Lower leg skin (tissue), 4 donors: ENCODE measurements at regions not wholly inside any gene's neighbourhood (a gene's known extent, or its start where the extent isn't known, plus 50 kb on each side); places are given as distances from the start of the nearest gene placed in this dataset.

Experiments used
- DNase-seq, 2 donors: peaks; one replicate each; pipeline ENCODE4 v3.0.0-alpha.2; 2019; ENCODE audit warnings: low spot score in 2 of 2
- H3K4me3 ChIP-seq: fragments of 200-600 bp; sonication (generic); 2 replicates; pipeline ENCODE4 v1.5.1; 2017; ENCODE audit warnings: mild to moderate bottlenecking, low read depth; ENCODE audit not compliant: poor library complexity, severe bottlenecking
- CTCF ChIP-seq, 3 donors: fragments of 450-650 bp; IDR thresholded peaks; one replicate each; pipeline ENCODE4 v1.5.1; 2016; ENCODE audit warnings: antibody characterized with exemption in 3 of 3, mild to moderate bottlenecking in 3 of 3, moderate library complexity in 2 of 3
- POLR2A ChIP-seq, 2 donors: fragments of 450-650 bp; IDR thresholded peaks; one replicate each; pipeline ENCODE4 v1.6.1; 2016 to 2017; ENCODE audit warnings: antibody characterized with exemption in 2 of 2, mild to moderate bottlenecking in 1 of 2, moderate library complexity in 1 of 2
- WGBS, 2 donors: methylation state at CpG; one replicate each; pipeline ENCODE4 v1.1.5; 2018; 5-methylcytosine and 5-hydroxymethylcytosine counted together
- intact Hi-C: fragments of 100-400 bp; cut with DNase I; formaldehyde crosslinking; loops from one replicate; pipeline ENCODE4 v1.15.0; 2023; ENCODE audit warnings: low total_unique reads

- 72 to 79% methylated on average over 8 of the region's 8 CpGs for whole genome bisulfite sequencing, 2 donors
- TF ChIP-seq POLR2A (IDR thresholded peaks at IDR 0.05) (no peak), CTCF (IDR thresholded peaks at IDR 0.05) (no peak)
- no peak for DNase-seq
- intact Hi-C loops: no loop called here
- H3K4me3 ChIP-seq: no peak overlapping the region
These were observed 146.0 kb upstream of the ADO start for GRCh38 chr10:62658516-62658915.

- TF ChIP-seq CTCF (IDR thresholded peaks at IDR 0.05) (no peak), POLR2A (IDR thresholded peaks at IDR 0.05) (no peak)
- H3K4me3 ChIP-seq: no peak overlapping the region
- intact Hi-C loops: no loop called here
- WGBS, 2 donors: 76 to 77% methylated on average over 3 of the region's 3 CpGs
- DNase-seq: no peak
These were observed 143.4 kb upstream of the ADO start for GRCh38 chr10:62661143-62661542.

- no peak overlapping the region for H3K4me3 ChIP-seq
- DNase-seq: no peak
- TF ChIP-seq POLR2A (IDR thresholded peaks at IDR 0.05) (no peak), CTCF (IDR thresholded peaks at IDR 0.05) (no peak)
- intact Hi-C loops: no loop called here
- 97 to 99% methylated on average over 3 of the region's 3 CpGs for WGBS, 2 donors
These were observed 142.0 kb upstream of the ADO start for GRCh38 chr10:62662486-62662885.

- WGBS, 2 donors: 65 to 83% methylated on average over 1 of the region's 1 CpG
- no peak for DNase-seq
These were observed 138.7 kb upstream of the ADO start for GRCh38 chr10:62665771-62666170.

GRCh38 chr10:62666275-62666674 lies 138.2 kb upstream of the ADO start:
- no peak overlapping the region for H3K4me3 ChIP-seq
- intact Hi-C loops: no loop called here
- 48 to 50% methylated on average over 2 of the region's 2 CpGs for WGBS, 2 donors
- DNase-seq: no peak
- TF ChIP-seq CTCF (IDR thresholded peaks at IDR 0.05): no peak
- TF ChIP-seq POLR2A (IDR thresholded peaks at IDR 0.05): no peak

More at GRCh38 chr10:62665771-62666170, 138.7 kb upstream of the ADO start:
- no peak overlapping the region for H3K4me3 ChIP-seq
- intact Hi-C loops: no loop called here
- TF ChIP-seq POLR2A (IDR thresholded peaks at IDR 0.05) (no peak), CTCF (IDR thresholded peaks at IDR 0.05) (no peak)

- no peak overlapping the region for H3K4me3 ChIP-seq
- TF ChIP-seq POLR2A (IDR thresholded peaks at IDR 0.05): no peak
- TF ChIP-seq CTCF (IDR thresholded peaks at IDR 0.05): no peak
- WGBS, 2 donors: 73 to 76% methylated on average over 4 of the region's 4 CpGs
- intact Hi-C loops: no loop called here
- no peak for DNase-seq
These were observed 135.2 kb upstream of the ADO start for GRCh38 chr10:62669341-62669740.
